AG09309 (cell line): ENCODE measurements at regions not wholly inside any gene's neighbourhood (a gene's known extent, or its start where the extent isn't known, plus 50 kb on each side); places are given as distances from the start of the nearest gene placed in this dataset.

Source experiments
- DNase-seq: peaks from one replicate; pipeline ENCODE4 v3.0.0-alpha.2; 2010; ENCODE audit warnings: low read depth
- H3K4me3 ChIP-seq: 2 replicates; pipeline ENCODE4 v1.5.1; 2011; ENCODE audit warnings: mild to moderate bottlenecking, low read depth, low read length, moderate library complexity; ENCODE audit not compliant: control insufficient read depth
- TF ChIP-seq, protein P1 (sequence below): IDR thresholded peaks from 2 replicates; pipeline ENCODE4 v1.5.1; 2011; ENCODE audit warnings: mild to moderate bottlenecking, low read depth, low read length, inconsistent platforms; ENCODE audit not compliant: insufficient read depth, control insufficient read depth; ENCODE audit errors: missing control alignments

DNA sequence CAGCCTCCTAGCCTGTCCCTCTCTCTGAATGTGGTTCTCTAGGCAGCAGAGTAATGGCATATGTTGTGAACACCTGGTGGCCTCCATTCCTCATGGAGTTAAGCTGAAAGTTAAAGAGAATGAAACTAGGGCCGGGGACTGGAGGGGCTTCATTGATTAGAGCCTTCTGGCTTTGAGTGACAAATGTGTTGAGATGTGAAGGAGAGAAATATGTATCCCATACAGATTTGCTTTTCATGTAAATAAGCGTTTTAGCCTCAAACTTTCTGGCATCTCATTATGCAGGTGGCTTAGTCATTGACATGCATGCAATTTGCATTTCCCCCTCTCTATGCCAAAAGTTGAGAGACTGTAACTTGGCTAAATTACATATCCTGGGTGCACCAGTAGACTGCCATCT is 537.7 kb upstream of the EEF2KMT start:
- no peak for DNase-seq
- H3K4me3 ChIP-seq, result no peak overlapping the region
- TF ChIP-seq, protein P1, sequence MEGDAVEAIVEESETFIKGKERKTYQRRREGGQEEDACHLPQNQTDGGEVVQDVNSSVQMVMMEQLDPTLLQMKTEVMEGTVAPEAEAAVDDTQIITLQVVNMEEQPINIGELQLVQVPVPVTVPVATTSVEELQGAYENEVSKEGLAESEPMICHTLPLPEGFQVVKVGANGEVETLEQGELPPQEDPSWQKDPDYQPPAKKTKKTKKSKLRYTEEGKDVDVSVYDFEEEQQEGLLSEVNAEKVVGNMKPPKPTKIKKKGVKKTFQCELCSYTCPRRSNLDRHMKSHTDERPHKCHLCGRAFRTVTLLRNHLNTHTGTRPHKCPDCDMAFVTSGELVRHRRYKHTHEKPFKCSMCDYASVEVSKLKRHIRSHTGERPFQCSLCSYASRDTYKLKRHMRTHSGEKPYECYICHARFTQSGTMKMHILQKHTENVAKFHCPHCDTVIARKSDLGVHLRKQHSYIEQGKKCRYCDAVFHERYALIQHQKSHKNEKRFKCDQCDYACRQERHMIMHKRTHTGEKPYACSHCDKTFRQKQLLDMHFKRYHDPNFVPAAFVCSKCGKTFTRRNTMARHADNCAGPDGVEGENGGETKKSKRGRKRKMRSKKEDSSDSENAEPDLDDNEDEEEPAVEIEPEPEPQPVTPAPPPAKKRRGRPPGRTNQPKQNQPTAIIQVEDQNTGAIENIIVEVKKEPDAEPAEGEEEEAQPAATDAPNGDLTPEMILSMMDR, result no peak

GRCh38 chr16:5634666-5635180 is 537.1 kb upstream of the EEF2KMT start:
- H3K4me3 ChIP-seq, result no peak overlapping the region
- TF ChIP-seq, protein P1, result no peak
- no peak for DNase-seq

DNA sequence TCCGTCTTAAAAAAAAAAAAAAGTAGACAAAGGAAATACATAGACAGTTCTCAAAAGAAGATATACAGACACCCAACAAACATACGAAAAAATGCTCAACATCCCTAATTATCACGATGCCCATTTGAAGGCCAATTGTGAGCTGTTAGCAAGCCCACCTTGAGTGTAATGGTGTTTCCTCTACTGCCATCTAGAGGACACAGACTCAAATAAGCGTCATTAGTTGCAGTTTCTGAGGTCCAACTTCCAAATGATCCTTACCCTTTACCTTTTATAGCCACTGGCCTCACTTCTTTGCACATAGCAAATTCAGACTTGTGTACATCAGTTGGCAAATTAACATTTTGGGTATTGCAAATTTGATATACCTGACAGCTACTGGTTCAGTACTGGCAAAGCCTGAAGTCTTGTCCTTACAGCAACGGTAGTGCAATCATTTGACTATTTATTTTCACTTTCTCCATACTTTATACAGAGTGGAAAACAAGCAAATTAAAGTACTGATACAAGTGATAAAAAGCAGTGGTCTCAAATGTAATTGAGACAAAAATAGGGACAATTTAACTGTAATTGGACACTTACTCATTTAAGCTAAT is 536.3 kb upstream of the EEF2KMT start:
- TF ChIP-seq, protein P1, result no peak
- no peak overlapping the region for H3K4me3 ChIP-seq
- DNase-seq, result no peak

GRCh38 chr16:5622234-5622884 is 524.8 kb upstream of the EEF2KMT start:
- TF ChIP-seq, protein P1, result no peak
- H3K4me3 ChIP-seq, result no peak overlapping the region
- DNase-seq, result no peak

GRCh38 chr16:5621826-5622225 is 524.2 kb upstream of the EEF2KMT start:
- no peak for DNase-seq
- H3K4me3 ChIP-seq, result no peak overlapping the region
- TF ChIP-seq, protein P1, result no peak

GRCh38 chr16:5619304-5619703 is 521.7 kb upstream of the EEF2KMT start:
- TF ChIP-seq, protein P1, result no peak
- DNase-seq, result no peak
- no peak overlapping the region for H3K4me3 ChIP-seq
